Colonic mucosa (tissue), 4 donors: ENCODE measurements at regions not wholly inside any gene's neighbourhood (a gene's known extent, or its start where the extent isn't known, plus 50 kb on each side); places are given as distances from the start of the nearest gene placed in this dataset.

Experiments
- DNase-seq: peaks from one replicate; pipeline ENCODE4 v3.0.0-alpha.2; 2020
- H3K27ac ChIP-seq: fragments of 200-600 bp; one replicate; pipeline ENCODE4 v1.8.0; 2021
- H3K27me3 ChIP-seq: fragments of 200-600 bp; one replicate; pipeline ENCODE4 v1.8.0; 2021
- H3K36me3 ChIP-seq: fragments of 200-600 bp; one replicate; pipeline ENCODE4 v1.8.0; 2021
- H3K4me1 ChIP-seq: fragments of 200-600 bp; one replicate; pipeline ENCODE4 v1.8.0; 2021; ENCODE audit warnings: mild to moderate bottlenecking
- H3K4me3 ChIP-seq: fragments of 200-600 bp; one replicate; pipeline ENCODE4 v1.8.0; 2021
- H3K9ac ChIP-seq, 2 donors: one replicate each; pipeline ENCODE4 v1.7.0; 2013; ENCODE audit warnings: control low read depth in 2 of 2, low read depth in 2 of 2, low read length in 2 of 2
- H3K9me3 ChIP-seq: fragments of 200-600 bp; one replicate; pipeline ENCODE4 v1.8.0; 2021
- CTCF ChIP-seq: fragments of 200-600 bp; IDR thresholded peaks from one replicate; pipeline ENCODE4 v1.8.0; 2022; ENCODE audit warnings: antibody characterized with exemption, mild to moderate bottlenecking
- intact Hi-C: fragments of 100-400 bp; cut with DNase I; formaldehyde crosslinking; loops from one replicate; pipeline ENCODE4 v1.14.1; 2022
- donor health status: healthy.
- donor health status: DM: no; HTN: no; CAD: no.
- donor health status: DM: no; HTN: no; CAD: no.

- no peak for TF ChIP-seq CTCF
- H3K27me3 ChIP-seq = no peaks in the 10 kb centered on the region
- no peak overlapping the region for H3K9ac ChIP-seq
- no peak overlapping the region for H3K27ac ChIP-seq
- H3K9me3 ChIP-seq = no peaks in the 10 kb centered on the region
- no peak overlapping the region for H3K4me3 ChIP-seq
- H3K36me3 ChIP-seq = no peaks in the 10 kb centered on the region
- no peaks in the 10 kb centered on the region for H3K4me1 ChIP-seq
- intact Hi-C loops = no loop called here
- no peak for DNase-seq
Measured at GRCh38 chrX:125713633-125714032, 394.0 kb downstream of the TEX13C start.

GRCh38 chrX:125727117-125727516 is 407.4 kb downstream of the TEX13C start:
- no peak for TF ChIP-seq CTCF
- Histone ChIP-seq H3K36me3 (no peaks in the 10 kb centered on the region), H3K4me3 (no peak overlapping the region), H3K9ac (no peak overlapping the region), H3K4me1 (no peaks in the 10 kb centered on the region), H3K27ac (no peak overlapping the region), H3K27me3 (no peaks in the 10 kb centered on the region), H3K9me3 (no peaks in the 10 kb centered on the region)
- DNase-seq = no peak
- intact Hi-C loops = no loop called here

GRCh38 chrX:125736008-125736729 is 416.5 kb downstream of the TEX13C start:
- no peak for TF ChIP-seq CTCF
- no peak overlapping the region for H3K9ac ChIP-seq
- no peaks in the 10 kb centered on the region for H3K27me3 ChIP-seq
- H3K4me1 ChIP-seq = no peaks in the 10 kb centered on the region
- DNase-seq = no peak
- no peak overlapping the region for H3K4me3 ChIP-seq
- H3K9me3 ChIP-seq = no peaks in the 10 kb centered on the region
- H3K27ac ChIP-seq = no peak overlapping the region
- intact Hi-C loops = no loop called here
- no peaks in the 10 kb centered on the region for H3K36me3 ChIP-seq

GRCh38 chrX:125742811-125743210 is 423.1 kb downstream of the TEX13C start:
- Histone ChIP-seq H3K9ac (no peak overlapping the region), H3K27me3 (no peaks in the 10 kb centered on the region), H3K4me1 (no peaks in the 10 kb centered on the region), H3K4me3 (no peak overlapping the region), H3K36me3 (no peaks in the 10 kb centered on the region), H3K27ac (no peak overlapping the region), H3K9me3 (no peaks in the 10 kb centered on the region)
- TF ChIP-seq CTCF = no peak
- intact Hi-C loops = no loop called here
- DNase-seq = no peak

GRCh38 chrX:125744914-125745313 is 421.2 kb downstream of the DCAF12L2 start:
- no peaks in the 10 kb centered on the region for H3K27me3 ChIP-seq
- no peak overlapping the region for H3K27ac ChIP-seq
- no peaks in the 10 kb centered on the region for H3K4me1 ChIP-seq
- no peak for DNase-seq
- H3K4me3 ChIP-seq = no peak overlapping the region
- no peak overlapping the region for H3K9ac ChIP-seq
- TF ChIP-seq CTCF = peak; percentile 11
- H3K9me3 ChIP-seq = no peaks in the 10 kb centered on the region
- H3K36me3 ChIP-seq = no peaks in the 10 kb centered on the region
- intact Hi-C loops = no loop called here
